ENCODE measurements at regions not wholly inside any gene's neighbourhood (a gene's known extent, or its start where the extent isn't known, plus 50 kb on each side); places are given as distances from the start of the nearest gene placed in this dataset.

- Mint-ChIP-seq H3K4me3 (ENCODE audit: unreplicated experiment) (no peak overlapping the region), H3K4me1 (ENCODE audit: low read depth, unreplicated experiment) (no peaks in the 10 kb centered on the region), H3K27me3 (ENCODE audit: unreplicated experiment) (no peaks in the 10 kb centered on the region), H3K27ac (ENCODE audit: unreplicated experiment) (no peak overlapping the region), H3K9me3 (ENCODE audit: unreplicated experiment) (peaks cover 4% of the 10 kb centered on the region), H3K36me3 (ENCODE audit: unreplicated experiment) (peaks cover 8% of the 10 kb centered on the region)
- no peak for TF ChIP-seq CTCF (IDR thresholded peaks at IDR 0.05; ENCODE audit: partially characterized antibody, unreplicated experiment)
- no peak for DNase-seq
Observed at GRCh38 chr10:20726381-20726780, 170.7 kb downstream of the NEBL start.

- H3K4me1 Mint-ChIP-seq (ENCODE audit: low read depth, unreplicated experiment): no peaks in the 10 kb centered on the region
- no peak for DNase-seq
- TF ChIP-seq CTCF (IDR thresholded peaks at IDR 0.05; ENCODE audit: partially characterized antibody, unreplicated experiment): no peak
- no peaks in the 10 kb centered on the region for H3K36me3 Mint-ChIP-seq (ENCODE audit: unreplicated experiment)
- H3K9me3 Mint-ChIP-seq (ENCODE audit: unreplicated experiment): no peaks in the 10 kb centered on the region
- H3K27me3 Mint-ChIP-seq (ENCODE audit: unreplicated experiment): no peaks in the 10 kb centered on the region
- no peak overlapping the region for H3K27ac Mint-ChIP-seq (ENCODE audit: unreplicated experiment)
- no peak overlapping the region for H3K4me3 Mint-ChIP-seq (ENCODE audit: unreplicated experiment)
Observed at GRCh38 chr10:20714979-20715378, 182.1 kb downstream of the NEBL start.

- Mint-ChIP-seq H3K36me3 (ENCODE audit: unreplicated experiment) (no peaks in the 10 kb centered on the region), H3K4me3 (ENCODE audit: unreplicated experiment) (no peak overlapping the region)
Observed at GRCh38 chr10:20714518-20714917, 182.6 kb downstream of the NEBL start.

GRCh38 chr10:20713420-20713819 lies 183.7 kb downstream of the NEBL start:
- TF ChIP-seq CTCF (IDR thresholded peaks at IDR 0.05; ENCODE audit: partially characterized antibody, unreplicated experiment): no peak
- Mint-ChIP-seq H3K27ac (ENCODE audit: unreplicated experiment) (no peak overlapping the region), H3K27me3 (ENCODE audit: unreplicated experiment) (no peaks in the 10 kb centered on the region), H3K36me3 (ENCODE audit: unreplicated experiment) (no peaks in the 10 kb centered on the region), H3K4me3 (ENCODE audit: unreplicated experiment) (no peak overlapping the region), H3K4me1 (ENCODE audit: low read depth, unreplicated experiment) (no peaks in the 10 kb centered on the region), H3K9me3 (ENCODE audit: unreplicated experiment) (no peaks in the 10 kb centered on the region)
- DNase-seq: no peak

More at GRCh38 chr10:20714518-20714917, 182.6 kb downstream of the NEBL start:
- Mint-ChIP-seq H3K27ac (ENCODE audit: unreplicated experiment) (no peak overlapping the region), H3K9me3 (ENCODE audit: unreplicated experiment) (no peaks in the 10 kb centered on the region), H3K27me3 (ENCODE audit: unreplicated experiment) (no peaks in the 10 kb centered on the region), H3K4me1 (ENCODE audit: low read depth, unreplicated experiment) (no peaks in the 10 kb centered on the region)
- no peak for DNase-seq
- TF ChIP-seq CTCF (IDR thresholded peaks at IDR 0.05; ENCODE audit: partially characterized antibody, unreplicated experiment): no peak

GRCh38 chr10:20712774-20713173 lies 184.3 kb downstream of the NEBL start:
- no peaks in the 10 kb centered on the region for H3K27me3 Mint-ChIP-seq (ENCODE audit: unreplicated experiment)
- no peaks in the 10 kb centered on the region for H3K36me3 Mint-ChIP-seq (ENCODE audit: unreplicated experiment)
- no peaks in the 10 kb centered on the region for H3K4me1 Mint-ChIP-seq (ENCODE audit: low read depth, unreplicated experiment)
- DNase-seq: no peak
- no peak overlapping the region for H3K27ac Mint-ChIP-seq (ENCODE audit: unreplicated experiment)
- TF ChIP-seq CTCF (IDR thresholded peaks at IDR 0.05; ENCODE audit: partially characterized antibody, unreplicated experiment): no peak
- H3K4me3 Mint-ChIP-seq (ENCODE audit: unreplicated experiment): no peak overlapping the region
- H3K9me3 Mint-ChIP-seq (ENCODE audit: unreplicated experiment): no peaks in the 10 kb centered on the region
